ENCODE measurements at regions not wholly inside any gene's neighbourhood (a gene's known extent, or its start where the extent isn't known, plus 50 kb on each side); places are given as distances from the start of the nearest gene placed in this dataset.
A peak's percentile ranks its signal among the peaks of the same experiment; 100 is the strongest.

DNA sequence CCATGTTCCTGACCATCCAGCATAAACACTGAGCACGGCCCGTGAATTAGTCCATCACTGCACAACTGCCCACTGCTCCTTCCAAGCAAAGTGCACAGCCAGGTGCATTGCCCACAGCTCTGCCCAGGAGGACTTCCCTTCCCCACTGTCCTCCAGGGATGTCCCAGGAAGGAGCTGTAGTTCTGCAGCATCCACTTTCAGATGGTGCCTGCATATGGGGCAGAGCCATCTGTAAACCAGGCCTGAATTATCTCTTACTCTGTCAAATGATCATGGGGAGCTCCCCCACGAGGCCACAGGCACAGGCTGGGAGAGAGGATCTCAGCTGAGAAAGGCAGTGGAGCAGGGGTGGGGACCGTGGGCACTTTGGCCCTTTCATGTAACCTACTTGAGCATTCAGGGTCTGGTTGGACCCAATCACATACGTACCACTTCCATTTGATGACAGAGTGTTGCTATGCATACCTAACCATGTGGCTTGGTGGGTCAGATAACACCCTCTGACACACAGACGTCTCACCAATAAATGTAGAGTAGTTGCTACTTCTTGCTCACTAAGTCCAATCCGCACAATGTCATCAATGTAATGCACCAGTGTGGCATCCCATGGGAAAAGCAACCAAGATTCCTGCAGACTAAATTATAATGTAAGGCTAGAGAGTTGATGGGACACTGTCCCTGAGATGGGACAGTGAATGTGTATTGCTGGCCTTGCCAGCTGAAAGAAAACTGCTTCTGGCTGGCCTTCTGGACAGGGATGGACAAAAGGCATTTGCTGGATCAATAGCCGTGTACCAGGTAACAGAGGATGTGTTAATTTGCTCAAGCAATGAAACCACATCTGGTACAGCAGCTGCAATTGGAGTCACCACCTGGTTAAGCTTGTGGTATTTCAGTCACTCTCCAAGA lies 113.8 kb upstream of the C14orf180 start:
- no peak overlapping the region for H3K9ac ChIP-seq (ENCODE audit: low read depth in 1 of 2, low read length in 2 of 2)
- peaks cover 0 to 7% (median 2%) of the 10 kb centered on the region in 4 donors for H3K4me1 ChIP-seq (ENCODE audit: control insufficient read depth in 4 of 4, insufficient read depth in 4 of 4, low read length in 3 of 4)
- no peak overlapping the region for H3K27ac ChIP-seq (ENCODE audit: low read depth in 1 of 2, low read length in 2 of 2)
- WGBS = 71% methylated on average over 8 of the region's 8 CpGs
- TF ChIP-seq, protein P1, sequence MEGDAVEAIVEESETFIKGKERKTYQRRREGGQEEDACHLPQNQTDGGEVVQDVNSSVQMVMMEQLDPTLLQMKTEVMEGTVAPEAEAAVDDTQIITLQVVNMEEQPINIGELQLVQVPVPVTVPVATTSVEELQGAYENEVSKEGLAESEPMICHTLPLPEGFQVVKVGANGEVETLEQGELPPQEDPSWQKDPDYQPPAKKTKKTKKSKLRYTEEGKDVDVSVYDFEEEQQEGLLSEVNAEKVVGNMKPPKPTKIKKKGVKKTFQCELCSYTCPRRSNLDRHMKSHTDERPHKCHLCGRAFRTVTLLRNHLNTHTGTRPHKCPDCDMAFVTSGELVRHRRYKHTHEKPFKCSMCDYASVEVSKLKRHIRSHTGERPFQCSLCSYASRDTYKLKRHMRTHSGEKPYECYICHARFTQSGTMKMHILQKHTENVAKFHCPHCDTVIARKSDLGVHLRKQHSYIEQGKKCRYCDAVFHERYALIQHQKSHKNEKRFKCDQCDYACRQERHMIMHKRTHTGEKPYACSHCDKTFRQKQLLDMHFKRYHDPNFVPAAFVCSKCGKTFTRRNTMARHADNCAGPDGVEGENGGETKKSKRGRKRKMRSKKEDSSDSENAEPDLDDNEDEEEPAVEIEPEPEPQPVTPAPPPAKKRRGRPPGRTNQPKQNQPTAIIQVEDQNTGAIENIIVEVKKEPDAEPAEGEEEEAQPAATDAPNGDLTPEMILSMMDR (IDR thresholded peaks at IDR 0.05; ENCODE audit: low read depth, low read length, missing input control) = no peak
- TF ChIP-seq, protein P2, sequence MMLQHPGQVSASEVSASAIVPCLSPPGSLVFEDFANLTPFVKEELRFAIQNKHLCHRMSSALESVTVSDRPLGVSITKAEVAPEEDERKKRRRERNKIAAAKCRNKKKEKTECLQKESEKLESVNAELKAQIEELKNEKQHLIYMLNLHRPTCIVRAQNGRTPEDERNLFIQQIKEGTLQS (IDR thresholded peaks at IDR 0.05) = no peak
- peaks cover 0 to 21% (median 5%) of the 10 kb centered on the region in 4 donors for H3K27me3 ChIP-seq (ENCODE audit: control insufficient read depth in 4 of 4, insufficient read depth in 4 of 4, low read length in 3 of 4)
- no peak overlapping the region for H3K4me3 ChIP-seq (ENCODE audit: low read depth in 1 of 3, low read length in 3 of 3)
- DNase-seq (ENCODE audit: low spot score) = peak; percentile 6
- H3K36me3 ChIP-seq (ENCODE audit: control insufficient read depth in 4 of 4, insufficient read depth in 3 of 4, low read depth in 1 of 4, low read length in 3 of 4) = no peaks in the 10 kb centered on the region
- no peaks in the 10 kb centered on the region for H3K9me3 ChIP-seq (ENCODE audit: control insufficient read depth in 4 of 4, low read length in 3 of 4)

DNA sequence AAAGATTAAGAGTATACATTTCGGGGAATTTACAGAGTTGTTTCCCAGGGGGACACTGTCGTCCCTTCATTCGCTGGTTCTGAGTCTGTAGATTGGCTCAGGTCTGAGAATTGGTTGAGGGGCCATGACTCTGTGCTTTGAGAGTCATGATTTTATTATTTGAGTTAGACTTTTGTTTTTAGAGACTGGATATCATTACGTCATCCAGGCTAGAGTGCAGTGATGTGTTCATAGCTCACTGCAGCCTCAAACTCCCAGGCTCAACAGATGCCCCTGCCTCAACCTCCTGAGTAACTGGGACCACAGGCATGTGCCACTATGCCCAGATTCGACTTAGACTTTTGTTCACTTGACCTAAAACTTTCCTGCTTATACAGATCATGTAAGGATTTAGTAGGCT lies 112.3 kb upstream of the C14orf180 start:
- H3K9me3 ChIP-seq (ENCODE audit: control insufficient read depth in 4 of 4, low read length in 3 of 4) = no peaks in the 10 kb centered on the region
- WGBS = 67% methylated on average over 5 of the region's 5 CpGs
- H3K4me1 ChIP-seq (ENCODE audit: control insufficient read depth in 4 of 4, insufficient read depth in 4 of 4, low read length in 3 of 4) = no peaks in the 10 kb centered on the region
- TF ChIP-seq, protein P3, sequence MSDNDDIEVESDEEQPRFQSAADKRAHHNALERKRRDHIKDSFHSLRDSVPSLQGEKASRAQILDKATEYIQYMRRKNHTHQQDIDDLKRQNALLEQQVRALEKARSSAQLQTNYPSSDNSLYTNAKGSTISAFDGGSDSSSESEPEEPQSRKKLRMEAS (IDR thresholded peaks at IDR 0.05) = no peak
- no peak for TF ChIP-seq FOXA2 (IDR thresholded peaks at IDR 0.05)
- TF ChIP-seq HNF4A (conservative IDR thresholded peaks at IDR 0.05) = no peak
- TF ChIP-seq, protein P4, sequence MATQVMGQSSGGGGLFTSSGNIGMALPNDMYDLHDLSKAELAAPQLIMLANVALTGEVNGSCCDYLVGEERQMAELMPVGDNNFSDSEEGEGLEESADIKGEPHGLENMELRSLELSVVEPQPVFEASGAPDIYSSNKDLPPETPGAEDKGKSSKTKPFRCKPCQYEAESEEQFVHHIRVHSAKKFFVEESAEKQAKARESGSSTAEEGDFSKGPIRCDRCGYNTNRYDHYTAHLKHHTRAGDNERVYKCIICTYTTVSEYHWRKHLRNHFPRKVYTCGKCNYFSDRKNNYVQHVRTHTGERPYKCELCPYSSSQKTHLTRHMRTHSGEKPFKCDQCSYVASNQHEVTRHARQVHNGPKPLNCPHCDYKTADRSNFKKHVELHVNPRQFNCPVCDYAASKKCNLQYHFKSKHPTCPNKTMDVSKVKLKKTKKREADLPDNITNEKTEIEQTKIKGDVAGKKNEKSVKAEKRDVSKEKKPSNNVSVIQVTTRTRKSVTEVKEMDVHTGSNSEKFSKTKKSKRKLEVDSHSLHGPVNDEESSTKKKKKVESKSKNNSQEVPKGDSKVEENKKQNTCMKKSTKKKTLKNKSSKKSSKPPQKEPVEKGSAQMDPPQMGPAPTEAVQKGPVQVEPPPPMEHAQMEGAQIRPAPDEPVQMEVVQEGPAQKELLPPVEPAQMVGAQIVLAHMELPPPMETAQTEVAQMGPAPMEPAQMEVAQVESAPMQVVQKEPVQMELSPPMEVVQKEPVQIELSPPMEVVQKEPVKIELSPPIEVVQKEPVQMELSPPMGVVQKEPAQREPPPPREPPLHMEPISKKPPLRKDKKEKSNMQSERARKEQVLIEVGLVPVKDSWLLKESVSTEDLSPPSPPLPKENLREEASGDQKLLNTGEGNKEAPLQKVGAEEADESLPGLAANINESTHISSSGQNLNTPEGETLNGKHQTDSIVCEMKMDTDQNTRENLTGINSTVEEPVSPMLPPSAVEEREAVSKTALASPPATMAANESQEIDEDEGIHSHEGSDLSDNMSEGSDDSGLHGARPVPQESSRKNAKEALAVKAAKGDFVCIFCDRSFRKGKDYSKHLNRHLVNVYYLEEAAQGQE (IDR thresholded peaks at IDR 0.05) = no peak
- TF ChIP-seq, protein P5, sequence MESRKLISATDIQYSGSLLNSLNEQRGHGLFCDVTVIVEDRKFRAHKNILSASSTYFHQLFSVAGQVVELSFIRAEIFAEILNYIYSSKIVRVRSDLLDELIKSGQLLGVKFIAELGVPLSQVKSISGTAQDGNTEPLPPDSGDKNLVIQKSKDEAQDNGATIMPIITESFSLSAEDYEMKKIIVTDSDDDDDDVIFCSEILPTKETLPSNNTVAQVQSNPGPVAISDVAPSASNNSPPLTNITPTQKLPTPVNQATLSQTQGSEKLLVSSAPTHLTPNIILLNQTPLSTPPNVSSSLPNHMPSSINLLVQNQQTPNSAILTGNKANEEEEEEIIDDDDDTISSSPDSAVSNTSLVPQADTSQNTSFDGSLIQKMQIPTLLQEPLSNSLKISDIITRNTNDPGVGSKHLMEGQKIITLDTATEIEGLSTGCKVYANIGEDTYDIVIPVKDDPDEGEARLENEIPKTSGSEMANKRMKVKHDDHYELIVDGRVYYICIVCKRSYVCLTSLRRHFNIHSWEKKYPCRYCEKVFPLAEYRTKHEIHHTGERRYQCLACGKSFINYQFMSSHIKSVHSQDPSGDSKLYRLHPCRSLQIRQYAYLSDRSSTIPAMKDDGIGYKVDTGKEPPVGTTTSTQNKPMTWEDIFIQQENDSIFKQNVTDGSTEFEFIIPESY (IDR thresholded peaks at IDR 0.05) = no peak
- no peak for TF ChIP-seq YY1 (IDR thresholded peaks at IDR 0.05)
- TF ChIP-seq TAF1 (conservative IDR thresholded peaks at IDR 0.05) = no peak
- TF ChIP-seq, protein P2 (IDR thresholded peaks at IDR 0.05) = no peak
- no peak for TF ChIP-seq SP1 (IDR thresholded peaks at IDR 0.05)
- TF ChIP-seq, protein P1 (IDR thresholded peaks at IDR 0.05; ENCODE audit: low read depth, low read length, missing input control) = no peak
- TF ChIP-seq RAD21 (IDR thresholded peaks at IDR 0.05) = no peak
- no peak for TF ChIP-seq EGR1 (IDR thresholded peaks at IDR 0.05; ENCODE audit: low read depth in 2 of 2)
- TF ChIP-seq NR2F2 (IDR thresholded peaks at IDR 0.05) = no peak
- TF ChIP-seq HNF4G (IDR thresholded peaks at IDR 0.05) = no peak
- peaks cover 0 to 19% (median 4%) of the 10 kb centered on the region in 4 donors for H3K27me3 ChIP-seq (ENCODE audit: control insufficient read depth in 4 of 4, insufficient read depth in 4 of 4, low read length in 3 of 4)
- no peak overlapping the region for H3K4me3 ChIP-seq (ENCODE audit: low read depth in 1 of 3, low read length in 3 of 3)
- no peak for DNase-seq (ENCODE audit: low spot score)
- H3K36me3 ChIP-seq (ENCODE audit: control insufficient read depth in 4 of 4, insufficient read depth in 3 of 4, low read depth in 1 of 4, low read length in 3 of 4) = no peaks in the 10 kb centered on the region
- no peak overlapping the region for H3K27ac ChIP-seq (ENCODE audit: low read depth in 1 of 2, low read length in 2 of 2)
- H3K9ac ChIP-seq (ENCODE audit: low read depth in 1 of 2, low read length in 2 of 2) = no peak overlapping the region
